Gastroesophageal sphincter (tissue), 4 donors: ENCODE measurements at regions not wholly inside any gene's neighbourhood (a gene's known extent, or its start where the extent isn't known, plus 50 kb on each side); places are given as distances from the start of the nearest gene placed in this dataset.
"Not testable (repeated sequence)": the region's sequence is repeated elsewhere in the genome, so short reads cannot be mapped to it uniquely, and the experiment has no call there.

Source experiments
- ATAC-seq: fragments of 150-250 bp; one replicate; pipeline ENCODE4 v1.9.1; 2016; ENCODE audit warnings: mild to moderate bottlenecking, moderate library complexity
- H3K27ac ChIP-seq, 4 donors: fragments of 200-600 bp; sonication (generic) in 3 of 4; 1 replicate in 3 of 4; 2 replicates in 1 of 4; pipeline ENCODE4 v1.5.1; 2016 to 2019
- H3K27me3 ChIP-seq: fragments of 200-600 bp; sonication (generic); one replicate; pipeline ENCODE4 v1.5.1; 2019
- H3K36me3 ChIP-seq, 2 donors: fragments of 200-600 bp; sonication (generic); one replicate each; pipeline ENCODE4 v1.5.1; 2019; ENCODE audit warnings: control low read depth in 1 of 2
- H3K4me1 ChIP-seq, 3 donors: fragments of 200-600 bp; sonication (generic); 1 replicate in 2 of 3; 2 replicates in 1 of 3; pipeline ENCODE4 v1.5.1; 2016 to 2019; ENCODE audit warnings: control low read depth in 2 of 3
- H3K4me3 ChIP-seq, 2 donors: fragments of 200-600 bp; sonication (generic); one replicate each; pipeline ENCODE4 v1.5.1; 2019; ENCODE audit warnings: mild to moderate bottlenecking in 1 of 2, moderate library complexity in 1 of 2
- H3K9me3 ChIP-seq, 3 donors: fragments of 200-600 bp; sonication (generic); one replicate each; pipeline ENCODE4 v1.5.1; 2017 to 2019; ENCODE audit warnings: control low read depth in 2 of 3
- CTCF ChIP-seq, 4 experiments: fragments of 200-600 bp in 2 of 4; fragments of 450-650 bp in 2 of 4; sonication (generic) in 1 of 4; IDR thresholded peaks; one replicate each; pipeline ENCODE4 v1.5.1; 2017 to 2019; ENCODE audit warnings: antibody characterized with exemption in 4 of 4, mild to moderate bottlenecking in 2 of 4, moderate library complexity in 2 of 4
- EP300 ChIP-seq: sonication (generic); formaldehyde crosslinking; IDR thresholded peaks from one replicate; pipeline ENCODE4 v1.6.1; 2017; ENCODE audit warnings: antibody characterized with exemption, mild to moderate bottlenecking
- POLR2A ChIP-seq, 2 donors: fragments of 450-650 bp; IDR thresholded peaks; one replicate each; pipeline ENCODE4 v1.6.1; 2017; ENCODE audit warnings: antibody characterized with exemption in 2 of 2, mild to moderate bottlenecking in 2 of 2, moderate library complexity in 1 of 2
- POLR2AphosphoS5 ChIP-seq: sonication (generic); formaldehyde crosslinking; IDR thresholded peaks from one replicate; pipeline ENCODE4 v1.6.1; 2017; ENCODE audit warnings: antibody characterized with exemption
- WGBS, 2 donors: methylation state at CpG; one replicate each; pipeline ENCODE4 v1.1.5; 2018; ENCODE audit warnings: low coverage in 1 of 2; 5-methylcytosine and 5-hydroxymethylcytosine counted together

- 71 to 77% methylated on average over 1 of the region's 1 CpG for WGBS, 2 donors
- no peak for TF ChIP-seq EP300
- TF ChIP-seq CTCF (IDR thresholded peaks at IDR 0.05), result no peak
- TF ChIP-seq POLR2A (IDR thresholded peaks at IDR 0.05), result no peak
- TF ChIP-seq POLR2AphosphoS5, result no peak
These were observed 515.6 kb downstream of the UQCRFS1 start for GRCh38 chr19:28697308-28697707.

GRCh38 chr19:28694812-28695211 lies 518.1 kb downstream of the UQCRFS1 start:
- H3K27me3 ChIP-seq, result peaks cover 4% of the 10 kb centered on the region
- H3K27ac ChIP-seq, result no peak overlapping the region
- H3K4me1 ChIP-seq, result no peaks in the 10 kb centered on the region
- 33 to 61% methylated on average over 2 to 5 of the region's 5 CpGs for WGBS, 2 donors
- ATAC-seq, result no peak
- H3K4me3 ChIP-seq, result no peak overlapping the region
- TF ChIP-seq EP300 (no peak), POLR2AphosphoS5 (no peak)
- no peaks in the 10 kb centered on the region for H3K9me3 ChIP-seq
- no peaks in the 10 kb centered on the region for H3K36me3 ChIP-seq

More at GRCh38 chr19:28697308-28697707, 515.6 kb downstream of the UQCRFS1 start:
- ATAC-seq, result no peak
- Histone ChIP-seq H3K4me1 (no peaks in the 10 kb centered on the region), H3K27me3 (peaks cover 2% of the 10 kb centered on the region), H3K9me3 (no peaks in the 10 kb centered on the region), H3K4me3 (no peak overlapping the region), H3K36me3 (no peaks in the 10 kb centered on the region), H3K27ac (no peak overlapping the region)

- Histone ChIP-seq H3K27ac (no peak overlapping the region), H3K27me3 (peaks cover 4% of the 10 kb centered on the region), H3K9me3 (no peaks in the 10 kb centered on the region), H3K4me3 (no peak overlapping the region), H3K4me1 (no peaks in the 10 kb centered on the region), H3K36me3 (no peaks in the 10 kb centered on the region)
- TF ChIP-seq EP300, result no peak
- no peak for TF ChIP-seq CTCF (IDR thresholded peaks at IDR 0.05)
- no peak for TF ChIP-seq POLR2A (IDR thresholded peaks at IDR 0.05)
- TF ChIP-seq POLR2AphosphoS5, result no peak
- ATAC-seq, result no peak
- WGBS, 2 donors, result 79 to 83% methylated on average over 1 of the region's 1 CpG
These were observed 521.3 kb downstream of the UQCRFS1 start for GRCh38 chr19:28691683-28692082.

- H3K9me3 ChIP-seq, H3K27me3 ChIP-seq, ATAC-seq, H3K36me3 ChIP-seq, H3K4me1 ChIP-seq, H3K27ac ChIP-seq, H3K4me3 ChIP-seq: not testable (repeated sequence)
- WGBS, 2 donors, result 81 to 82% methylated on average over 4 to 5 of the region's 7 CpGs
These were observed 523.5 kb downstream of the UQCRFS1 start for GRCh38 chr19:28689464-28689863.

DNA sequence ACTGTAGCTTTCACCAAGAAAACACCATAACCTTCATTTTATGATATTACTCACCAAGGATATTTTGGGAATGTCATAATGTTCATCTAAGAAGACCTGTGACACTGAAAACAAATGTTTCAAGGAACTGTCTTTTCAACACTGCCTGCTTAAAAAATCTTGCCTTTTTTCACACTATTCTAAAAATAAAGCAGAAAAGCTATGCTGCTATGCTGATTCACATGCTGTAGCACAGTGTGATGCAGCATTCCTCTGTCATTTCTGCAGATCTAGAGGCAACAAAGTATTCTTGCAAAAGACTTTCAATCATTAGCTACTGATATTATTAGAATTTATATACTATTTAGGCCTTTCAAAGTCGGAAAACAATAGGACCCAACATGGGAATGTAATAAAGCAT lies 525.7 kb downstream of the UQCRFS1 start:
- H3K27ac ChIP-seq, result no peak overlapping the region
- TF ChIP-seq CTCF (IDR thresholded peaks at IDR 0.05) (no peak), EP300 (no peak), POLR2AphosphoS5 (no peak), POLR2A (IDR thresholded peaks at IDR 0.05) (no peak)
- WGBS, 2 donors, result 69 to 85% methylated on average over 1 of the region's 1 CpG

DNA sequence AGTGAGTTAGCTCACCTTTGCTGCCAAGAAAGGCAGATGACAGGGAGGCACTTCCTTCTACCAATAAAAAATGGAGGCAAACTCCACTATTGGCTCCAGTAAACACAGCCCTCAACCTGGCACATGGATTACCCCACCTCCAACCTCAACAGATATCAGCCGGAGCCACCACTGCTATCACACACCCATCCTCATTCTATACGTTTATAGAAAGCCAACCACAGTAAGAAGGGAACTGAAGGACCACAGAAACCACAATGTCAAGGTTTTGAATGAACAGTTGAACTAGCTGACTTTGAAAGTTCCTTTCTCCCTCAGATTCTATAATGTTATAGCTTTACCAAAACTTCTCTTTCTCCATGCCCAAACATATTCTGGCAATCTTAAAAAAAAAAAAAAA lies 526.2 kb downstream of the UQCRFS1 start:
- TF ChIP-seq POLR2AphosphoS5 (no peak), CTCF (IDR thresholded peaks at IDR 0.05) (no peak), EP300 (no peak), POLR2A (IDR thresholded peaks at IDR 0.05) (no peak)
- no peaks in the 10 kb centered on the region for H3K4me1 ChIP-seq
- no peak for ATAC-seq
- no peak overlapping the region for H3K4me3 ChIP-seq
- H3K9me3 ChIP-seq, result no peaks in the 10 kb centered on the region
- H3K27ac ChIP-seq, result no peak overlapping the region
- no peaks in the 10 kb centered on the region for H3K36me3 ChIP-seq
- no peaks in the 10 kb centered on the region for H3K27me3 ChIP-seq
- WGBS, 2 donors, result 50% methylated on average over 2 of the region's 2 CpGs; no CpG with 5 or more reads in 1 of the 2 donors

More for the DNA sequence above, 525.7 kb downstream of the UQCRFS1 start:
- H3K36me3 ChIP-seq, result no peaks in the 10 kb centered on the region
- no peaks in the 10 kb centered on the region for H3K9me3 ChIP-seq
- no peak overlapping the region for H3K4me3 ChIP-seq
- no peaks in the 10 kb centered on the region for H3K4me1 ChIP-seq
- no peak for ATAC-seq
- peaks cover 2% of the 10 kb centered on the region for H3K27me3 ChIP-seq
